ENCODE measurements at regions not wholly inside any gene's neighbourhood (a gene's known extent, or its start where the extent isn't known, plus 50 kb on each side); places are given as distances from the start of the nearest gene placed in this dataset.

DNA sequence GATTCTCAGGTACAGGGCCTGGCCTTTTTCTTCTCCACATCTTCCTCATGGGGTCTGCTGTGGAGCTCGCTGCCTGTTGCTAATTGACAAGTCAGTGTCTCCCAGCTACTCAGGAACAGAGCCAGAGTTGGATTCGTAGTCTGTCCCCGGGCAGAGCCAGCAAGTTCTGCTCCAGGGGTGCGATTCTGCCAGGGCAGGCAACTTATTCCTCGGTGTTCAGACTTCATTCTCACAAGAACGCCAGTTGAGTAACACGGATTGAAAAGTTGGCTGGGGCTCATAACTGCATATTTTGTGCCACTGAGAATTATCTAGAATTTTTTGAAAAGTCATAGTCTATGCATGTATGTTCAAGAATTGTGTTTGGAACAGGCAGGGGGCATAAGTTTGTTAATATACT is 336.7 kb upstream of the NPVF start:
- DNase-seq (ENCODE audit: low spot score, unreplicated experiment): no peak
- Mint-ChIP-seq H3K36me3 (ENCODE audit: insufficient read depth) (no peaks in the 10 kb centered on the region), H3K27me3 (peaks cover 8% of the 10 kb centered on the region), H3K4me1 (ENCODE audit: low read depth) (peaks cover 9% of the 10 kb centered on the region), H3K9me3 (ENCODE audit: low read depth) (no peaks in the 10 kb centered on the region), H3K27ac (no peak overlapping the region), H3K4me3 (ENCODE audit: low read depth) (no peak overlapping the region)
- TF ChIP-seq, protein P1, sequence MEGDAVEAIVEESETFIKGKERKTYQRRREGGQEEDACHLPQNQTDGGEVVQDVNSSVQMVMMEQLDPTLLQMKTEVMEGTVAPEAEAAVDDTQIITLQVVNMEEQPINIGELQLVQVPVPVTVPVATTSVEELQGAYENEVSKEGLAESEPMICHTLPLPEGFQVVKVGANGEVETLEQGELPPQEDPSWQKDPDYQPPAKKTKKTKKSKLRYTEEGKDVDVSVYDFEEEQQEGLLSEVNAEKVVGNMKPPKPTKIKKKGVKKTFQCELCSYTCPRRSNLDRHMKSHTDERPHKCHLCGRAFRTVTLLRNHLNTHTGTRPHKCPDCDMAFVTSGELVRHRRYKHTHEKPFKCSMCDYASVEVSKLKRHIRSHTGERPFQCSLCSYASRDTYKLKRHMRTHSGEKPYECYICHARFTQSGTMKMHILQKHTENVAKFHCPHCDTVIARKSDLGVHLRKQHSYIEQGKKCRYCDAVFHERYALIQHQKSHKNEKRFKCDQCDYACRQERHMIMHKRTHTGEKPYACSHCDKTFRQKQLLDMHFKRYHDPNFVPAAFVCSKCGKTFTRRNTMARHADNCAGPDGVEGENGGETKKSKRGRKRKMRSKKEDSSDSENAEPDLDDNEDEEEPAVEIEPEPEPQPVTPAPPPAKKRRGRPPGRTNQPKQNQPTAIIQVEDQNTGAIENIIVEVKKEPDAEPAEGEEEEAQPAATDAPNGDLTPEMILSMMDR (IDR thresholded peaks at IDR 0.05; ENCODE audit: unreplicated experiment): no peak

DNA sequence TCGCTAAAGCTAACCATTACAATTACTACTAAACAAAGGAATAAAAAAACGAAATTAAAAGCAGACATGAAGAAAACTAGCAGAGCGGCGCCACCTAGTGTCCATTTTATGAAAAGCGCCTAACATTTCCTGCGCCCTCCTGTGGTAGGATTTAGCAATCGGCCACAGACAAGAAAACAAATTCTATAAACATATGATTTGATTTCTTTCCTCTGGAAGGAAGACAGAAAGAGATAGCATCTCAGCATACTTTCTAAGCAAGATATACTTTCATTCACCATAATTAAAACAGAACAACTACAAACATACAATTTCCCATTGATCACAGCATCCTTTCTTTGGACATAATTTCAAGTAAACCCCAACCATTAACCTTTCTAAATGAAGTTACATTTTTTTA is 337.7 kb upstream of the NPVF start:
- Mint-ChIP-seq H3K27ac (peak overlapping the region; percentile 62), H3K36me3 (ENCODE audit: insufficient read depth) (no peaks in the 10 kb centered on the region)
- TF ChIP-seq, protein P1 (IDR thresholded peaks at IDR 0.05; ENCODE audit: unreplicated experiment): peak; percentile 100

DNA sequence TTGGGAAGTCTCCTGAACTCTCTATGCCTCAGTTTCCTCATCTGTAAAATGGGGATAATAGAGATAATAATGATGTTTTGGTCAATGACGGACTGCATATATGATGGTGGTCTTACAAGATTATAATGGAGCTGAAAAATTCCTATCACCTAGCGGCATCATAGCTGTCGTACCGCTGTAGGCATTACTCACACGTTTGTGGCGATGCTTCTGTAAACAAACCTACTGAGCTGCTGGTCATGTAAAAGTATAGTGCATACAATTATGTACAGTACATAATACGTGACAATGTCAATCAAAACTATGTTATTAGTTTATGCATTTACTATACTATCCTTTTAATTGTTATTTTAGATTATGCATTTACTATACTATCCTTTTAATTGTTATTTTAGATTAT is 339.1 kb upstream of the NPVF start:
- H3K27ac Mint-ChIP-seq: no peak overlapping the region

More for the DNA sequence above, 337.7 kb upstream of the NPVF start:
- Mint-ChIP-seq H3K27me3 (peaks cover 5% of the 10 kb centered on the region), H3K9me3 (ENCODE audit: low read depth) (no peaks in the 10 kb centered on the region), H3K4me3 (ENCODE audit: low read depth) (no peak overlapping the region), H3K4me1 (ENCODE audit: low read depth) (peaks cover 5% of the 10 kb centered on the region)
- DNase-seq (ENCODE audit: low spot score, unreplicated experiment): peak; percentile 46

GRCh38 chr7:25569765-25570164 is 341.5 kb upstream of the NPVF start:
- no peak for DNase-seq (ENCODE audit: low spot score, unreplicated experiment)
- Mint-ChIP-seq H3K27me3 (no peaks in the 10 kb centered on the region), H3K36me3 (ENCODE audit: insufficient read depth) (no peaks in the 10 kb centered on the region), H3K4me3 (ENCODE audit: low read depth) (no peak overlapping the region), H3K9me3 (ENCODE audit: low read depth) (no peaks in the 10 kb centered on the region), H3K4me1 (ENCODE audit: low read depth) (peaks cover 2% of the 10 kb centered on the region), H3K27ac (no peak overlapping the region)
- TF ChIP-seq, protein P1 (IDR thresholded peaks at IDR 0.05; ENCODE audit: unreplicated experiment): no peak

More for the DNA sequence above, 339.1 kb upstream of the NPVF start:
- Mint-ChIP-seq H3K36me3 (ENCODE audit: insufficient read depth) (no peaks in the 10 kb centered on the region), H3K27me3 (no peaks in the 10 kb centered on the region), H3K4me3 (ENCODE audit: low read depth) (no peak overlapping the region), H3K9me3 (ENCODE audit: low read depth) (no peaks in the 10 kb centered on the region), H3K4me1 (ENCODE audit: low read depth) (peaks cover 2% of the 10 kb centered on the region)
- DNase-seq (ENCODE audit: low spot score, unreplicated experiment): no peak
- TF ChIP-seq, protein P1 (IDR thresholded peaks at IDR 0.05; ENCODE audit: unreplicated experiment): no peak

GRCh38 chr7:25572423-25572822 is 344.1 kb upstream of the NPVF start:
- no peaks in the 10 kb centered on the region for H3K4me1 Mint-ChIP-seq (ENCODE audit: low read depth)
- TF ChIP-seq, protein P1 (IDR thresholded peaks at IDR 0.05; ENCODE audit: unreplicated experiment): no peak
- H3K36me3 Mint-ChIP-seq (ENCODE audit: insufficient read depth): no peaks in the 10 kb centered on the region
- H3K27ac Mint-ChIP-seq: no peak overlapping the region
- no peak for DNase-seq (ENCODE audit: low spot score, unreplicated experiment)
- H3K27me3 Mint-ChIP-seq: no peaks in the 10 kb centered on the region
- H3K9me3 Mint-ChIP-seq (ENCODE audit: low read depth): no peaks in the 10 kb centered on the region
- H3K4me3 Mint-ChIP-seq (ENCODE audit: low read depth): no peak overlapping the region

All from progenitor cell of endocrine pancreas (in vitro differentiated cells).